ENCODE measurements at regions not wholly inside any gene's neighbourhood (a gene's known extent, or its start where the extent isn't known, plus 50 kb on each side); places are given as distances from the start of the nearest gene placed in this dataset.

DNA sequence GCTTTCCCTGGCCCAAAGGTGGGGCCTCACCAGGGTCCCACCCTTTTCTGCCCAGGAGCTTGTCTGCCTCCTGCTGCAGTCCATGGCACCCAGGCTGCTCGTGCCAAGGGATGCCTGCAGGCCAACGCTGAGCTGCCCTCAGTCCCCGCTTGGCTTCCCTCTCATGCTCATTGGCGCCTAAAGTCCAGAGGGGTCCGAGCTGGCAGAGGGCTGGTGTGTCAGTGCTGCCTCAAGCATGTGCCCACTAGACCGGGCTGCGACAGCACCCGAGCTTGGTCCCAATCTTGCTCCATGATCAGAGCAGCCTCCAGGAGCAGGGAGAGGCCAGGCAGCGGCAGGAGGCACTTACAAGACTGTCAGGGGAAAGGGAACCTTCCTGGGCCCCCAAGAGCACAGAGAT is 287.0 kb downstream of the ICOS start:
- no peak overlapping the region for H3K4me3 Mint-ChIP-seq (ENCODE audit: unreplicated experiment)
- no peaks in the 10 kb centered on the region for H3K4me1 Mint-ChIP-seq (ENCODE audit: low read depth, unreplicated experiment)
- H3K9me3 Mint-ChIP-seq (ENCODE audit: unreplicated experiment), result no peaks in the 10 kb centered on the region
- Histone ChIP-seq H3K9me3 (ENCODE audit: insufficient read depth, low read depth, low read length) (no peaks in the 10 kb centered on the region), H3K4me2 (ENCODE audit: low read length) (no peak overlapping the region), H3K79me2 (ENCODE audit: insufficient read depth, low read length) (no peaks in the 10 kb centered on the region), H3K36me3 (ENCODE audit: insufficient read depth, low read length) (no peaks in the 10 kb centered on the region), H2AFZ (ENCODE audit: low read depth, low read length) (no peak overlapping the region), H4K20me1 (ENCODE audit: insufficient read depth, low read length) (no peaks in the 10 kb centered on the region), H3K4me3 (ENCODE audit: insufficient read depth, low read depth, low read length) (no peak overlapping the region), H3K9ac (ENCODE audit: low read length) (no peak overlapping the region), H3K27me3 (ENCODE audit: insufficient read depth, low read length) (no peaks in the 10 kb centered on the region), H3K27ac (ENCODE audit: low read depth, low read length) (no peak overlapping the region), H3K4me1 (ENCODE audit: insufficient read depth, low read length) (no peaks in the 10 kb centered on the region)
- TF ChIP-seq, protein P1, sequence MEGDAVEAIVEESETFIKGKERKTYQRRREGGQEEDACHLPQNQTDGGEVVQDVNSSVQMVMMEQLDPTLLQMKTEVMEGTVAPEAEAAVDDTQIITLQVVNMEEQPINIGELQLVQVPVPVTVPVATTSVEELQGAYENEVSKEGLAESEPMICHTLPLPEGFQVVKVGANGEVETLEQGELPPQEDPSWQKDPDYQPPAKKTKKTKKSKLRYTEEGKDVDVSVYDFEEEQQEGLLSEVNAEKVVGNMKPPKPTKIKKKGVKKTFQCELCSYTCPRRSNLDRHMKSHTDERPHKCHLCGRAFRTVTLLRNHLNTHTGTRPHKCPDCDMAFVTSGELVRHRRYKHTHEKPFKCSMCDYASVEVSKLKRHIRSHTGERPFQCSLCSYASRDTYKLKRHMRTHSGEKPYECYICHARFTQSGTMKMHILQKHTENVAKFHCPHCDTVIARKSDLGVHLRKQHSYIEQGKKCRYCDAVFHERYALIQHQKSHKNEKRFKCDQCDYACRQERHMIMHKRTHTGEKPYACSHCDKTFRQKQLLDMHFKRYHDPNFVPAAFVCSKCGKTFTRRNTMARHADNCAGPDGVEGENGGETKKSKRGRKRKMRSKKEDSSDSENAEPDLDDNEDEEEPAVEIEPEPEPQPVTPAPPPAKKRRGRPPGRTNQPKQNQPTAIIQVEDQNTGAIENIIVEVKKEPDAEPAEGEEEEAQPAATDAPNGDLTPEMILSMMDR (IDR thresholded peaks at IDR 0.05; ENCODE audit: insufficient read depth, low read depth, low read length), result no peak
- TF ChIP-seq EZH2 (IDR thresholded peaks at IDR 0.05; ENCODE audit: insufficient read depth, low read length), result no peak
- H3K36me3 Mint-ChIP-seq (ENCODE audit: low read depth, unreplicated experiment), result no peaks in the 10 kb centered on the region
- no peak for FAIRE-seq
- no peak for DNase-seq (ENCODE audit: low read depth)
- no peak overlapping the region for H3K27ac Mint-ChIP-seq (ENCODE audit: unreplicated experiment)
- H3K27me3 Mint-ChIP-seq (ENCODE audit: low read depth, unreplicated experiment), result peaks cover 14% of the 10 kb centered on the region

DNA sequence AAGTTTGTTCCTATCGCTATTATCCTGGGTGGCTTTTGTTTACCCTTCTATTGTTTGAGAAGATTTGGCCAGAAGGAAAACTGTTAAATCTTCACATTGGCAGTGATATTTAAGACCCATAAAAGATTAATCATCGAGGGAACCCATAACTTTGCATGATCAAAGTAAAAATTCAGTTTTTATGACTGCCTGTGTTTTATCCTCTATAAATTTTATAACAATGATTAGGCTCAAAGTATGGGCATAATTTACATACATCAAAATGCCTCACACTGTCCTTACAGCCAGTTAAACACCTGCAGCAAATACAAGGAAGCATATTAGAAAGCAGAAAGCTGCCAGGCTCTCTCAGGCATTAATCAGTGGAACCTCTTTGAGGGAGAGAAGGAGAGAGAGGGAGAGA is 289.1 kb downstream of the ICOS start:
- no peak overlapping the region for H2AFZ ChIP-seq (ENCODE audit: low read depth, low read length)
- no peak for FAIRE-seq
- H3K4me1 Mint-ChIP-seq (ENCODE audit: low read depth, unreplicated experiment), result no peaks in the 10 kb centered on the region

DNA sequence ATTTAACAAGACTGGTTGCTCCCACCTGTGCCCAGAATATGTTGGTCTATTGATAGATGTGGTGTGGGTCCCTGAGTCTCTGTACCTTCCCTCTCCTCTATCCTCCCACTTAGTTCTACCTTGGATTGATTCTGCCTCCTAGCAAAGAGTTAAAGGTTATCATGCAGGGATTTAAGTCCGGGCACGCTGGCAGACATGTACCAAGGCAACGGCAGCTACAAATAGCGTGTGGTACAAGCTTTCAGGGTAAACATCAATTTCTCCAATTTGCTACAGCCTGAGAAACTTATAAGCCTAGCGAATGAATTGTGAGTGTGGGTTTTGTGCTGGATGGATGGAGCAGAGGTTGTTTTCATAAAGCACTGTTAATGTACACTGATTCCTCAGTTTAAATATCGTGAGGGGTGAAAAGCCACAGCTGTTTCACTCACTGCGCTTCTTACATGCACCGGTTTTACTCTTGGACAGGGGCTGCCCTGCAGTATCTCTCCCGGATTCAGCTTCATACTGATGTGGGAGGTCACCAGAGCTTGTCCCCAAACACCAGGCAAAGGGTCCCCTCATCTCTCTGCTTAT is 289.8 kb downstream of the ICOS start:
- H3K27me3 Mint-ChIP-seq (ENCODE audit: low read depth, unreplicated experiment), result peaks cover 20% of the 10 kb centered on the region

More for the DNA sequence above, 289.1 kb downstream of the ICOS start:
- Histone ChIP-seq H3K27ac (ENCODE audit: low read depth, low read length) (no peak overlapping the region), H3K4me3 (ENCODE audit: insufficient read depth, low read depth, low read length) (no peak overlapping the region), H3K79me2 (ENCODE audit: insufficient read depth, low read length) (no peaks in the 10 kb centered on the region), H3K36me3 (ENCODE audit: insufficient read depth, low read length) (no peaks in the 10 kb centered on the region), H3K4me1 (ENCODE audit: insufficient read depth, low read length) (no peaks in the 10 kb centered on the region), H3K27me3 (ENCODE audit: insufficient read depth, low read length) (no peaks in the 10 kb centered on the region), H3K9ac (ENCODE audit: low read length) (no peak overlapping the region), H4K20me1 (ENCODE audit: insufficient read depth, low read length) (no peaks in the 10 kb centered on the region), H3K4me2 (ENCODE audit: low read length) (no peak overlapping the region), H3K9me3 (ENCODE audit: insufficient read depth, low read depth, low read length) (no peaks in the 10 kb centered on the region)
- H3K4me3 Mint-ChIP-seq (ENCODE audit: unreplicated experiment), result no peak overlapping the region
- TF ChIP-seq, protein P1 (IDR thresholded peaks at IDR 0.05; ENCODE audit: insufficient read depth, low read depth, low read length), result no peak
- TF ChIP-seq EZH2 (IDR thresholded peaks at IDR 0.05; ENCODE audit: insufficient read depth, low read length), result no peak
- no peaks in the 10 kb centered on the region for H3K9me3 Mint-ChIP-seq (ENCODE audit: unreplicated experiment)
- DNase-seq (ENCODE audit: low read depth), result no peak
- peaks cover 18% of the 10 kb centered on the region for H3K27me3 Mint-ChIP-seq (ENCODE audit: low read depth, unreplicated experiment)
- no peak overlapping the region for H3K27ac Mint-ChIP-seq (ENCODE audit: unreplicated experiment)
- H3K36me3 Mint-ChIP-seq (ENCODE audit: low read depth, unreplicated experiment), result no peaks in the 10 kb centered on the region

More for the DNA sequence above, 289.8 kb downstream of the ICOS start:
- Histone ChIP-seq H3K4me2 (ENCODE audit: low read length) (no peak overlapping the region), H3K4me1 (ENCODE audit: insufficient read depth, low read length) (no peaks in the 10 kb centered on the region), H2AFZ (ENCODE audit: low read depth, low read length) (no peak overlapping the region), H4K20me1 (ENCODE audit: insufficient read depth, low read length) (no peaks in the 10 kb centered on the region), H3K27ac (ENCODE audit: low read depth, low read length) (no peak overlapping the region), H3K9me3 (ENCODE audit: insufficient read depth, low read depth, low read length) (no peaks in the 10 kb centered on the region), H3K27me3 (ENCODE audit: insufficient read depth, low read length) (no peaks in the 10 kb centered on the region), H3K4me3 (ENCODE audit: insufficient read depth, low read depth, low read length) (no peak overlapping the region), H3K36me3 (ENCODE audit: insufficient read depth, low read length) (no peaks in the 10 kb centered on the region), H3K9ac (ENCODE audit: low read length) (no peak overlapping the region), H3K79me2 (ENCODE audit: insufficient read depth, low read length) (no peaks in the 10 kb centered on the region)
- H3K4me1 Mint-ChIP-seq (ENCODE audit: low read depth, unreplicated experiment), result no peaks in the 10 kb centered on the region
- H3K36me3 Mint-ChIP-seq (ENCODE audit: low read depth, unreplicated experiment), result no peaks in the 10 kb centered on the region
- no peaks in the 10 kb centered on the region for H3K9me3 Mint-ChIP-seq (ENCODE audit: unreplicated experiment)
- no peak for TF ChIP-seq EZH2 (IDR thresholded peaks at IDR 0.05; ENCODE audit: insufficient read depth, low read length)
- TF ChIP-seq, protein P1 (IDR thresholded peaks at IDR 0.05; ENCODE audit: insufficient read depth, low read depth, low read length), result no peak
- no peak for DNase-seq (ENCODE audit: low read depth)
- H3K27ac Mint-ChIP-seq (ENCODE audit: unreplicated experiment), result no peak overlapping the region
- no peak overlapping the region for H3K4me3 Mint-ChIP-seq (ENCODE audit: unreplicated experiment)
- FAIRE-seq, result no peak
